NCI-H2171 (cell line): ENCODE measurements at regions not wholly inside any gene's neighbourhood (a gene's known extent, or its start where the extent isn't known, plus 50 kb on each side); places are given as distances from the start of the nearest gene placed in this dataset.
"Not testable (repeated sequence)": the region's sequence is repeated elsewhere in the genome, so short reads cannot be mapped to it uniquely, and the experiment has no call there.

Source experiments
- DNase-seq: peaks from one replicate; lab custom pipeline; 2025; lab: John Stamatoyannopoulos, UW

DNA sequence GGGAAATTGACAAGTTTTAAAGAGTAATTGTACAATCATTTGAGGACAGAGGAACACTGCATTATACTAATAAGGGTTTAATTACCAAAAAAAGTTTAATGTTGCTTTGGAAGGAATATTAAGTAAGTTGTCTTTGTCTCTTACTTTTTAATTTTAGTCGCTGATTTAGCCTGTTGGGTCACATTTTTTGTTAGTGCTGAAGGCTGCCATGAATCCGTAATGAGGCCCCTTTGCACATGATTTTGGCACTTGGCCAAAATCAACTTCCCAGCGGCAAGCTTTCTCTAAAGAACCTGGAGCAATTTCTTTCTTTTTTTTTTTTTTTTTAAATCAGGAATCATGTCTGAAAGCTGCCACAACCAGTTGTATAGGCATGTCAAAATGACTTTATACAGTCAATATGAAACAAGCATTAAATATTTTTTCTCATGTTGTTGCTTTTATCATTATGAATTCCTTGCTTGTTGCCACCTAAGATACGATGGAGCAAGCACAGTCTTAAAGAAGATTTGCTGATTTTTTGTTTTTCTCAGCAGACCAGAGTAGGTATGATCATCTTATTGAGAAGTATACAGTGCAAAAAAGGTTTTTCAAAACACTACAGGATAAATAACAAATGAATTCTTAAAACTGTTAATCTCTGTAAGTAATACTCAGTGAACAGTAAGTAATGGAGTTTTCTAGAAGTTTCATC, 690.4 kb downstream of the USP25 start:
- no peak for DNase-seq

DNA sequence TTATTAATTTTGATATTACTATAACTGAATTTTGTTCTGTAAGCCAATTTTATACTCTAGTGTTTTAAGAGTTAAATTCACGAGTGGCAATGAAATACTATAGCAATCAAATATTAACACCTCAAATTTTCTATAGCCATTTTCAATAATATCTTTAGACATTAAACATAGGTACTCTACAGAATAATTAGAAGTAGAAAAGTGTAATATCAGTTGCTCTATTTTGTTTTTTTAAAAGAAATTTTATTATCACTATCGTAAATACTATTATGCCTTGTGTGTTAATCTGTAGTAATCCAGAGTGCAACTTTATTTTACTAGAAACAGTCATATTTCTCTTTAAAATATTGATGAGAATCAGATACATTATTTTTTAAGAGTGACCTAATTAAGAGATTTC, 691.2 kb downstream of the USP25 start:
- DNase-seq: no peak

GRCh38 chr21:16421965-16422364, 692.2 kb downstream of the USP25 start:
- DNase-seq: no peak

DNA sequence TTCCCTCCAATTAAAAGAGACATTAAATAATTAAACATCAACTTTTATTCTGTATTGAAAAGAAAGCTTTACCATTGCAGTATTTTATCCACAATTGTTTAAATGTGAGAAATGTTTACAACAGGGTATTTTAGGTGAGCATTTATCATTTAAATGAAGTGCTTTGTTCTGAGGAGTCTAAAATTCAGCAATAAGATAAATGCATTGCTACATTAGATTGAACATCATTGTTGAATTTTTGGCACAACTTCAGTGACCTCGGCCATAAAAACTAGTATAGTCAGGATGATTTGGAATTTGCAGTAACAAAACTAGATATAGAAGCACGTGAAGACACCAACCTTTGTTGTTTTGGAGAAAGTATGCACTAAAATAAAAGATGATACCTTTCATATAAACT, 692.9 kb downstream of the USP25 start:
- no peak for DNase-seq

GRCh38 chr21:16423921-16424320, 694.1 kb downstream of the USP25 start:
- DNase-seq: no peak

DNA sequence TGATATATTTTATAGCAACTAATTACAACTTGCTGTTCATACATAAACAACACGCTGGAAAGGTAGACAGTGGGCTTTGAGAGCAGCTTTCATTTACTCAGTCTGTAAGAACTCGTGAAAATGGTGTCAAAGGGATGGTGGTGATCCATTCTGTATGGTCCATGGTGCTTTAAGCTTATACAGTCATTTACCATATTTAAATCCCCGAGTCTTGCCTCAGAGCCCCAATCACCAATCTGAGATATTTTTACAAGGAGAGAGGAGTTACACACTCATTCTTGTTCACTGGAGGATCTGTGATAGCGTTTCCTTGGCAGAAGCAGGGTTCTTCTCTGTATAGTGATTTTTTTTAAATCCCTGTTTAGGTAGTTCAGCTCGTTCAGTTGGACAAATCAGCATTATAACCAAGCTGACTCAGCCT, 694.6 kb downstream of the USP25 start:
- no peak for DNase-seq

GRCh38 chr21:16425376-16425775, 695.6 kb downstream of the USP25 start:
- no peak for DNase-seq

DNA sequence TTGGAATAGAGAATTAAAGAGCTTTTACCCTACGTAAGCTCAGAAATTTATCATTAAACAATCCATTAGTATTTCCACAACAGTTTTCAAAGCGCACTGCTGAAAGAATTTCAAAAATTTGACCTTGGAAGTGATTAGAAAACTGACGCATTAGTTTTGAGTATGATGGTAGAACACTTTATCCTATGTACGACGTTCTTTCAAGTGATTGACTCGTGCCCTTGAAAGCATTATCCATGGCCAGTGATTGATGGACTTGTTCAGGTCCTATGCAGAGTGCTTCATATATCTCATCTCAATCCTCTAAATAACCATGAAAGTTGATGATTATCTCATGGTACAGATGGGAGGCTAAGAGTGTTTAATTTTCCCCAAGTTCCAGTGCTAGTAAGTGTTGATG, 697.2 kb downstream of the USP25 start:
- DNase-seq: no peak

- no peak for DNase-seq
These were observed 697.9 kb downstream of the USP25 start for GRCh38 chr21:16427587-16428087.

DNA sequence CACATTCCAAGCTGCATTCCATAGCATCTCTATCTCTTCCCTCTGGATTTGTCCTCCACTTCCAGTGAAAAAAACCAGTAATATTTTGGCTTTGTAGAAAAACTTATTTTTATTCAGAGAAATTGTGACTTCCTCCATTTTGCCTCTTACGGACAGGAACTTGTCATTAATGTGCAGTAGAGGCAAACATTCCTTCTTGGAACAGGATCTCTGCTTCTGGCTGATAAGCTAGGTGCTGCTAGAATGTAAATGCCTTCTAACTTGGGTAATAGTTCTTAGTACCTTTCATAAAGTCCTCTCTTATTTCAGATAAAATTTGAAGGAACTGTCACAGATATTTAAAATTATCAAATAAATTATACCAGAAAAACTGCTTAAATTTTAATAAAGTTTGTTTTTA, 707.8 kb downstream of the USP25 start:
- no peak for DNase-seq

DNA sequence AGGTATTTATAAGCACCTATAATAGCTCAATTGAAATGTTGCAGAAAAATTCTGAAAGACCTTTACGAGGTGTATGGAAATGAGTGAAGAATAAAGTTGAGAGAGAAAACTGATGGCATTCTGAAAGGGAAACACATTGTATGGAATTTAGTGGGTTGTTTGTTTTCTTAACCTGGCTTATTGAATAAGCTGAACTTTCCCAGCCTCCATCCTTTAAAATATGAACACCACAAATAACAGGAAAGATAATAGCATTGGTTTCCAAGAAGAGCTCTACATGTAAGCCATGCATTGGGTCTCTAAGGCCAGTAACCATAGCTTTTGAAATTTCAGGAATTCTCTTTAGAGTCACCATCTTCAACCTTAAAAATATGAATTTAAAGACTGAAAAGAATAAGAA, 709.0 kb downstream of the USP25 start:
- DNase-seq: no peak

DNA sequence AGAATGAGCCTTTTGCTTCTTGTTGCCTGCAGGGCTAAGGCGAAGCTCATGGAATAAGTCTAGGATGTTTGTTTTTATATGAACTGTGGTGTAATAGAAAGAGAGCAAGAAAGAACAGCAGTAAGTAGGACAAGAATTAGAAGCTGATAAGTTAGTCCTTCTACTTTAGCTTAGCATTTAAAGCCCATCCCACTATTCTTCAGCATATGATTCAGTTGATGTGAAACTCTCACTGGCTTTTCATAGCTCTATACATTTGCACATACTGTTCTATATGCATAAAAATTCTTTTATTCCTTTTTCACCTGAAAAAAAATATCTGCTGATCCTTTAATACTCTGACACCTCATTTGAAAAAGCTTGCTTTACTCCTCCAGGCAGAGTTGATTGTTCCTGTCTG, 712.0 kb downstream of the USP25 start:
- no peak for DNase-seq

DNA sequence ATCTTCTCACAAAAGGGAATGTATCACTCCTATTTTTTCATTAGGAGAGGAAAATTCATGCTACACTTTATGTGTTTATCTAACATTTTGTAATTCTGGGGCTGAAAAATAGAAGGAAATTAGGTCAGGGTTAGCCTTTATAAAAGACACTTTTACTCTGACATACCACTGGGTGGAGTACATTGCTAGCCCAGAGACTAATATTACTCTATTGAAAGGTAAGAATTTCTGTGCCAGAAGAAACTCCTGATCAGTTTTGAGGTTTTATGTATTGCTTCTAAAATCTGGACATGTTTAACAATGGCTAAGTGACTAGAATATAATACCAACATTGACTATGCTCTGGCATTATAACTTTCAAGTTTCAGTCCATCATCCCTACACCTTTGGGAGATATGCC, 724.6 kb downstream of the USP25 start:
- DNase-seq: no peak

GRCh38 chr21:16455526-16455925, 725.7 kb downstream of the USP25 start:
- no peak for DNase-seq

GRCh38 chr21:16455978-16456377, 726.2 kb downstream of the USP25 start:
- DNase-seq: no peak

- DNase-seq: no peak
These were observed 727.7 kb downstream of the USP25 start for GRCh38 chr21:16457498-16457897.

DNA sequence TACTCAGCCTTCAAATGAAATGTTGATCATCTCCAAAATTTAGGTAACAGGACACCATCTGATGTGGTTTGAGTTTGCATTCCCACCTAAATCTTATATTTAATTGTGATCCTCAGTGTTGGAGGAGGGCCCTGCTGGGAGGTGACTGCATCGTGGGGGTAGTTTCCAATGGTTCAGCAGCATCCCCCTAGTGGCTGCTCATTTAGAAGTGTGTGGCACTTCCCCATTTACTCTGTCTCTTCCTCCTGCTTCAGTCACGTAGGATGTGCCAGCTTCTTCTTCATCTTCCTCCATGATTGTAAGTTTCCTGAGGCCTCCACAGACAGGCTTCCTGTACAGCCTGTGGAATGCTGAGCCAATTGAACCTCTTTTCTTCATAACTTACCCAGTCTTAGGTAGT, 731.2 kb downstream of the USP25 start:
- DNase-seq: no peak

- not testable (repeated sequence) for DNase-seq
These were observed 734.6 kb downstream of the USP25 start for GRCh38 chr21:16464211-16464889.

DNA sequence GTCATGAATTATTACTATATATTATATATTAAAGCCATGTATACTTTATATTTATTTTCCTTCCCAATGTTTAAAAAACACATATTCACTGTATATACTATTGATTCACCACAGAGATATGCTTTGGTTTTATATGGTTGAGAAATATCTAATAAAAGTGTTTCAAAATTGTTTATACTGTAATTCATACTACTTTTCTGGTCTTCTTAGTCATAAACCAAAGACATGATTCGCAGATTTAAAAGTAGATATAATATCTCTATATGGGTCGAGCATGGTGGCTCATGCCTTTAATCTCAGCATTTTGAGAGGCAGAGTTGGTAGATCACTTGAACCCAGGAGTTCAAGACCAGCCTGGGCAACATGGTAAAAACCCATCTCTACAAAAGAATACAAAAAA, 738.4 kb downstream of the USP25 start:
- no peak for DNase-seq

DNA sequence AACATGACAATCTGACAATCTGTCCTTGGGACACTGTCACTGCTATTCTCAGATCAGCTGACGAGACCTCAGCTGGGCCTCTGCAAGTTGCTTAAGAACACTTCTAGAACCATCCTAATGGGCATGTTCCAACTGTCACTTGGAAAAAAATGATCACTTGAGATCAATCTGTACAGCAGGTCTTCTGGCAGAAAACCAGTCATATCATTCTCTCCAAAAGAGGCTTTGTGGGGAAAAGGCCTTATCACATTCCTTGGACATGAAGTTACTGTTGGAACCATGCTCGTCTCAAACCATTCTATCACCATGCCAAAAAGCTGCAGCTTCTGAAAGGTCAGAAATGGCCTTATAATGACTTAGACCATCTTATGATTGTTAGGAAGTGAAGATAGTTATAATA, 744.2 kb downstream of the USP25 start:
- no peak for DNase-seq

GRCh38 chr21:16476056-16476825, 746.5 kb downstream of the USP25 start:
- no peak for DNase-seq

DNA sequence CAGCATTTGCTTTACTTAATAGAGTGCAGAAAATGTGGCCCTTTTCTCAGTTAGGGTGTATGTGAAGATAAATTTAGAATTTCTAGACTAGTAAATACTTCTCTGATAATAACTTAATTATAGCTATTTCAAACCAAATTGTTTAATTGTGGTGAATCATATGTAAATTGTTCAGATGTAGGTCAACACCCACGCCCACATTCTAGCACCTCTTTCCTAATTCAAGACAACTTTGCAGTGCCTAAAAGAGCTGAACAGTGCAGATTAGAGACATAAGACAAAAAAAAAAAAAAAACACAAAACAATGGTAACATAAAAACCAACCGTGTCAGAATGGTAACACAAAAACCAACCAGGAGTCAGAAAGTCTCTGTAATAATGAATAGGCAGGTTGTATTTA, 758.3 kb downstream of the USP25 start:
- no peak for DNase-seq

DNA sequence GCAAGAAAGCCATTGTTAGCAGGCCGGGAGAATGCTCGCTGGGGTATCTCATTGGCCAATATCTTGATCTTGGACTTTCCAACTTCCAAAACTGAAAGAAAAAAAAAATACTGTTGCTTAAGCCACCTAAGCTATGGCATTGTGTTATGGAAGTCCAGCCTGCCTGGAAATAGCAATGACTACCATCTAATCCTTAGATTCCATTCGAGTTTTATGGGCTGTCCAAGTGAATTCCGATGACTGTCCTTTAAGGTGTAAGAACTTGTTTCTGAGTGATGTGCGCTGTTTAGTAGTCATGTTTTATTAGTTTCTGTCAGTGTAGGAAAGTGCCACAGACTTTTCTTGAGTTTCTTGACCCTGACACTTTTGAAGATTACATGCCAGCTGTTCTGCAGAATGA, 762.6 kb downstream of the USP25 start:
- no peak for DNase-seq
